ENCODE measurements at regions not wholly inside any gene's neighbourhood (a gene's known extent, or its start where the extent isn't known, plus 50 kb on each side); places are given as distances from the start of the nearest gene placed in this dataset.

DNA sequence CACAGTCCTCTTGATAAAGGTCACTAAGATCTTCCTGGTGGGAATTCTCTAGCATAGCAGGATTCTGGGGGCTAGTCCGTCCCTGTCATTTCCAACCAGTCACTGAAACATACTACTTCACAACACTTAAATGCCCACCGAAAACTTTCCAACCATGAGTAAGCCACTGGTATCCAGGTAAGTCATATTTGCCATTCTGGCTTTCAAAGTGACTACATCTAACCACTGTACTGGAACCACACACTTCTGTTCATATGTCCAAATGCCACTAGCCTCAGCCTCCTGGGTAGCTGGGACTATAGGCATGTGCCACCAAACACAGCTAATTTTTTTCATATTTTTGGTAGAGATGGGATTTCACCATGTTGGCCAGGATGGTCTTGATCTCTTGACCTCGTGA lies 64.3 kb upstream of the VANGL1 start:
- TF ChIP-seq, protein P1, sequence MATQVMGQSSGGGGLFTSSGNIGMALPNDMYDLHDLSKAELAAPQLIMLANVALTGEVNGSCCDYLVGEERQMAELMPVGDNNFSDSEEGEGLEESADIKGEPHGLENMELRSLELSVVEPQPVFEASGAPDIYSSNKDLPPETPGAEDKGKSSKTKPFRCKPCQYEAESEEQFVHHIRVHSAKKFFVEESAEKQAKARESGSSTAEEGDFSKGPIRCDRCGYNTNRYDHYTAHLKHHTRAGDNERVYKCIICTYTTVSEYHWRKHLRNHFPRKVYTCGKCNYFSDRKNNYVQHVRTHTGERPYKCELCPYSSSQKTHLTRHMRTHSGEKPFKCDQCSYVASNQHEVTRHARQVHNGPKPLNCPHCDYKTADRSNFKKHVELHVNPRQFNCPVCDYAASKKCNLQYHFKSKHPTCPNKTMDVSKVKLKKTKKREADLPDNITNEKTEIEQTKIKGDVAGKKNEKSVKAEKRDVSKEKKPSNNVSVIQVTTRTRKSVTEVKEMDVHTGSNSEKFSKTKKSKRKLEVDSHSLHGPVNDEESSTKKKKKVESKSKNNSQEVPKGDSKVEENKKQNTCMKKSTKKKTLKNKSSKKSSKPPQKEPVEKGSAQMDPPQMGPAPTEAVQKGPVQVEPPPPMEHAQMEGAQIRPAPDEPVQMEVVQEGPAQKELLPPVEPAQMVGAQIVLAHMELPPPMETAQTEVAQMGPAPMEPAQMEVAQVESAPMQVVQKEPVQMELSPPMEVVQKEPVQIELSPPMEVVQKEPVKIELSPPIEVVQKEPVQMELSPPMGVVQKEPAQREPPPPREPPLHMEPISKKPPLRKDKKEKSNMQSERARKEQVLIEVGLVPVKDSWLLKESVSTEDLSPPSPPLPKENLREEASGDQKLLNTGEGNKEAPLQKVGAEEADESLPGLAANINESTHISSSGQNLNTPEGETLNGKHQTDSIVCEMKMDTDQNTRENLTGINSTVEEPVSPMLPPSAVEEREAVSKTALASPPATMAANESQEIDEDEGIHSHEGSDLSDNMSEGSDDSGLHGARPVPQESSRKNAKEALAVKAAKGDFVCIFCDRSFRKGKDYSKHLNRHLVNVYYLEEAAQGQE (IDR thresholded peaks at IDR 0.05; ENCODE audit: low read depth) = no peak
- TF ChIP-seq, protein P2, sequence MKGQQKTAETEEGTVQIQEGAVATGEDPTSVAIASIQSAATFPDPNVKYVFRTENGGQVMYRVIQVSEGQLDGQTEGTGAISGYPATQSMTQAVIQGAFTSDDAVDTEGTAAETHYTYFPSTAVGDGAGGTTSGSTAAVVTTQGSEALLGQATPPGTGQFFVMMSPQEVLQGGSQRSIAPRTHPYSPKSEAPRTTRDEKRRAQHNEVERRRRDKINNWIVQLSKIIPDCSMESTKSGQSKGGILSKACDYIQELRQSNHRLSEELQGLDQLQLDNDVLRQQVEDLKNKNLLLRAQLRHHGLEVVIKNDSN (IDR thresholded peaks at IDR 0.05) = no peak
- TF ChIP-seq CEBPB (IDR thresholded peaks at IDR 0.05) = no peak
- no peak for TF ChIP-seq RAD21 (IDR thresholded peaks at IDR 0.05; ENCODE audit: low read depth)
- TF ChIP-seq TAF1 (IDR thresholded peaks at IDR 0.05; ENCODE audit: low read depth) = no peak
- TF ChIP-seq, protein P3, sequence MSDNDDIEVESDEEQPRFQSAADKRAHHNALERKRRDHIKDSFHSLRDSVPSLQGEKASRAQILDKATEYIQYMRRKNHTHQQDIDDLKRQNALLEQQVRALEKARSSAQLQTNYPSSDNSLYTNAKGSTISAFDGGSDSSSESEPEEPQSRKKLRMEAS (IDR thresholded peaks at IDR 0.05) = no peak
- no peak for TF ChIP-seq YY1 (IDR thresholded peaks at IDR 0.05; ENCODE audit: low read depth)
- TF ChIP-seq CREB1 (IDR thresholded peaks at IDR 0.05; ENCODE audit: low read depth) = no peak
- no peak for TF ChIP-seq ZBTB7A (IDR thresholded peaks at IDR 0.05; ENCODE audit: low read depth)
- no peak for TF ChIP-seq TCF12 (IDR thresholded peaks at IDR 0.05; ENCODE audit: low read depth)
- no peak for TF ChIP-seq NFIC (IDR thresholded peaks at IDR 0.05)
- TF ChIP-seq FOXM1 (IDR thresholded peaks at IDR 0.05; ENCODE audit: borderline replicate concordance, low read depth) = no peak
- TF ChIP-seq EGR1 (IDR thresholded peaks at IDR 0.05) = no peak
- TF ChIP-seq EP300 (IDR thresholded peaks at IDR 0.05; ENCODE audit: borderline replicate concordance) = no peak
- no peak for TF ChIP-seq TEAD4 (IDR thresholded peaks at IDR 0.05)

DNA sequence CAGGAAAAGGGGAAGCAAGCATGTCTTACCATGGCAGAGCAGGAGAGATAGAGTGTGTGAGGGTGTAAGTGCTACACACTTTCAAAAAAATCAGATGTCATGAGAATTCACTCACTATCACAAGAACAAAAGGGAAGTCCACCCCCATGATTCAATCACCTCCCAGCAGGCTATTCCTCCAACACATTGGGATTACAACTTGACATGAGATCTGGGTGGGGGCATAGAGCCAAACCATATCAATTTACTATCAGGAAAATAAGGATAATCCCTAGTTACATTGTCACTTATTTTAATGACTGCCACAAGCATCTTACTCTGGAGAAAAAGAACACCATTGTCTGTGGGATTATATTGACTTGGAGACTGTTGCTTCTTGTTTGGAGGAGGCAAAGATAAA lies 66.1 kb upstream of the VANGL1 start:
- TF ChIP-seq TCF12 (IDR thresholded peaks at IDR 0.05; ENCODE audit: low read depth) (no peak), CREB1 (IDR thresholded peaks at IDR 0.05; ENCODE audit: low read depth) (no peak), YY1 (IDR thresholded peaks at IDR 0.05; ENCODE audit: low read depth) (no peak), TEAD4 (IDR thresholded peaks at IDR 0.05) (no peak), TAF1 (IDR thresholded peaks at IDR 0.05; ENCODE audit: low read depth) (no peak), RAD21 (IDR thresholded peaks at IDR 0.05; ENCODE audit: low read depth) (no peak), CEBPB (IDR thresholded peaks at IDR 0.05) (no peak), NFIC (IDR thresholded peaks at IDR 0.05) (no peak), EP300 (IDR thresholded peaks at IDR 0.05; ENCODE audit: borderline replicate concordance) (no peak)
- TF ChIP-seq, protein P3 (IDR thresholded peaks at IDR 0.05) = no peak
- TF ChIP-seq, protein P2 (IDR thresholded peaks at IDR 0.05) = no peak

DNA sequence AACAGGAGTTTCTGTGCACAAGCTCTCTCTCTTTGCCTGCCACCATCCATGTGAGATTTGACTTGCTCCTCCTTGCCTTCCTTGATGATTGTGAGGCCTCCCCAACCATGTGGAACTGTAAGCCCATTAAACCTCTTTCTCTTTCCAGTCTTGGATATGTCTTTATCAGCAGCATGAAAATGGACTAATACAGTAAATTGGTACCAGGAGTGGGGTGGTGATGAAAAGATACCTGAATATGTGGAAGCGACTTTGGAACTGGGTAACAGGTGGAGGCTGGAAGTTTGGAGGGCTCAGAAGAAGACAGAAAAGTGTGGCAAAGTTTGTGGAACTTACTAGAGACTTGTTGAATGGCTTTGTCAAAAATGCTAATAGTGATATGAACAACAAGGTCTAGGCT lies 69.1 kb upstream of the VANGL1 start:
- no peak for TF ChIP-seq RAD21 (IDR thresholded peaks at IDR 0.05; ENCODE audit: low read depth)
- no peak for TF ChIP-seq FOXM1 (IDR thresholded peaks at IDR 0.05; ENCODE audit: borderline replicate concordance, low read depth)
- TF ChIP-seq, protein P2 (IDR thresholded peaks at IDR 0.05) = no peak
- TF ChIP-seq TCF12 (IDR thresholded peaks at IDR 0.05; ENCODE audit: low read depth) = no peak
- no peak for TF ChIP-seq TEAD4 (IDR thresholded peaks at IDR 0.05)
- TF ChIP-seq EGR1 (IDR thresholded peaks at IDR 0.05) = no peak
- no peak for TF ChIP-seq EP300 (IDR thresholded peaks at IDR 0.05; ENCODE audit: borderline replicate concordance)
- no peak for TF ChIP-seq YY1 (IDR thresholded peaks at IDR 0.05; ENCODE audit: low read depth)
- TF ChIP-seq CEBPB (IDR thresholded peaks at IDR 0.05) = no peak
- no peak for TF ChIP-seq TAF1 (IDR thresholded peaks at IDR 0.05; ENCODE audit: low read depth)
- TF ChIP-seq ZBTB7A (IDR thresholded peaks at IDR 0.05; ENCODE audit: low read depth) = no peak
- TF ChIP-seq, protein P1 (IDR thresholded peaks at IDR 0.05; ENCODE audit: low read depth) = no peak
- TF ChIP-seq, protein P3 (IDR thresholded peaks at IDR 0.05) = no peak
- TF ChIP-seq CREB1 (IDR thresholded peaks at IDR 0.05; ENCODE audit: low read depth) = no peak
- no peak for TF ChIP-seq NFIC (IDR thresholded peaks at IDR 0.05)

DNA sequence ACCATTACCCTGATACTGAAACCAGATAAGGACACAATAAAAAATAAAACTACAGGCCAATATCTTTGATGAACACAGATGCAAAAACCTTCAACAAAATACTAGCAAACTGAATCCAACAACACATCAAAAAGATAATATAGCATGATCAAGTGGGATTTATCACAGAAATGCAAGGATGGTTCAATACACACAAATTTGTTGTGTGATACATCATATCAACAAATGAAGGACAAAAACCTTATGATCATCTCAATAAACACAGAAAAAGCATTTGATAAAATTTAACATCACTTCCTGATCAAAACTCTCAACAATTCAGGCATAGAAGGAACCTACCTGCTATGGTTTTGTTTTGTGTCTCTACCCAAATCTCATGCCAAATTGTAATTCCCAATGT lies 74.3 kb upstream of the VANGL1 start:
- TF ChIP-seq ZBTB7A (IDR thresholded peaks at IDR 0.05; ENCODE audit: low read depth) (no peak), TEAD4 (IDR thresholded peaks at IDR 0.05) (no peak), YY1 (IDR thresholded peaks at IDR 0.05; ENCODE audit: low read depth) (no peak), RAD21 (IDR thresholded peaks at IDR 0.05; ENCODE audit: low read depth) (no peak), CEBPB (IDR thresholded peaks at IDR 0.05) (no peak), TCF12 (IDR thresholded peaks at IDR 0.05; ENCODE audit: low read depth) (no peak), TAF1 (IDR thresholded peaks at IDR 0.05; ENCODE audit: low read depth) (no peak), EP300 (IDR thresholded peaks at IDR 0.05; ENCODE audit: borderline replicate concordance) (no peak)
- TF ChIP-seq, protein P3 (IDR thresholded peaks at IDR 0.05) = no peak
- TF ChIP-seq, protein P2 (IDR thresholded peaks at IDR 0.05) = no peak
- TF ChIP-seq, protein P1 (IDR thresholded peaks at IDR 0.05; ENCODE audit: low read depth) = no peak
